ENCODE measurements at regions not wholly inside any gene's neighbourhood (a gene's known extent, or its start where the extent isn't known, plus 50 kb on each side); places are given as distances from the start of the nearest gene placed in this dataset.

DNA sequence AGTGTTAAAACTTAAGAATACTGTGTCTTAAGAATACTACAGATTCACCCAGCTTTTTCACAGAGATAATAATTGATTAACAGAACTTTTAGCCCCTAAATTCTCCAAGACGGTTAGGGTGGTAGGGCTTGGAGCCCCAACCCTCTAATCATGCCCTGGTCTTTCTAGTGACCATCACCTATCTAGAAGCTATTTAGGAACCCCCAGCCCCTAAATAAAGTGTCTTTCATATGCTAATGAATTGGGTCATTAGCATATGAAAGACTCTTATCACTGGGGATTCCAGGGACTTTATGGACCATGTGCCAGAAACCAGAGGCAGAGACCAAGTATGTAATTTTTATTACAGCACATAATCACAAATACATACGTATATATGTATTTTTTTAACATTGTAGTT lies 999.7 kb upstream of the RAG2 start:
- ChIA-PET POLR2A (no interaction called here), CTCF (no interaction called here)
- Mint-ChIP-seq H3K4me3 (no peak overlapping the region), H3K9me3 (ENCODE audit: low read depth) (peaks cover 8% of the 10 kb centered on the region), H3K27me3 (no peaks in the 10 kb centered on the region), H3K27ac (no peak overlapping the region), H3K36me3 (ENCODE audit: low read depth) (no peaks in the 10 kb centered on the region), H3K4me1 (no peaks in the 10 kb centered on the region)
- no peak for DNase-seq
- ATAC-seq = no peak
- intact Hi-C loops (cut with DNase I, micrococcal nuclease) = no loop called here

DNA sequence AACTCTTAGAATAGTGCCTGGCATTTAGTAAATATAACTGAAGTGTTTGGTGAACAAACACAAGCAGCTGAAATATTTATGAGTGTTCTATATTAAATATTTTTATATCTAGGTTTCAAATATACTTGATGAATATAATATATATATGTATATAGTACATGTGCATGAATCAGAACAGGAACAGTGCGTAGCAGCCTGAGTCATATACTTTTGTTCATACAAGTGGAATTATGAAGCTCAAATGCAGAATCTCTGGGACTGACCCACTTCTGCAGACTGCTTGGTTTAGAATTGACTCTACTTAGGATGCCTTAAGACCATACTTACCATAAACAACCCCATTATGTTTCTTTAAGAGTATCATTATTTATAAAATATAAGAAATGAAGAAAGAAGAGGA lies 997.8 kb upstream of the RAG2 start:
- Mint-ChIP-seq H3K4me3 (no peak overlapping the region), H3K27ac (no peak overlapping the region), H3K27me3 (no peaks in the 10 kb centered on the region), H3K36me3 (ENCODE audit: low read depth) (no peaks in the 10 kb centered on the region), H3K9me3 (ENCODE audit: low read depth) (peaks cover 2% of the 10 kb centered on the region), H3K4me1 (no peaks in the 10 kb centered on the region)
- ChIA-PET CTCF (no interaction called here), POLR2A (no interaction called here)
- DNase-seq (no peak), ATAC-seq (no peak)
- intact Hi-C loops (cut with DNase I, micrococcal nuclease) = no loop called here

DNA sequence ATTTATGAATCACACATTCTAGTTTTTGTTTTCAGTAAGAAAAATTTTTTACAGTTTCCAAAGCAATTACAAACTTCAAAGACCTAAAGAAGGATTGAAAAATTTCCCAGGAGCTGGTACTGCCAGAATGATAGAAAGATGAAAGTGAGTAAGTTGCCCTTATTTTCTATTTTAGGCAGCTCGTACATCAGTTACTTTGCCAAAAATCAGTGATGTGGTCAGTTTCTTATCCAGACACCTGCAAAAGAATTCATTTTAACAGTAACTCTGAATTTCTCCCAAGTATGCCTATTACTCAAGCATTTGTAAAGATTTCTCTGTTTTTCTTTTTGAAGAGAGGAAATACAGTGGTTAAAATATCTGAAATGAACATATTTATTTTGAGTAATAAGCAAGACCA lies 976.3 kb upstream of the RAG2 start:
- peaks cover 14% of the 10 kb centered on the region for H3K9me3 Mint-ChIP-seq (ENCODE audit: low read depth)
- no peaks in the 10 kb centered on the region for H3K36me3 Mint-ChIP-seq (ENCODE audit: low read depth)
- no peak overlapping the region for H3K4me3 Mint-ChIP-seq
- no peak for DNase-seq
- CTCF ChIA-PET = no interaction called here
- H3K4me1 Mint-ChIP-seq = no peaks in the 10 kb centered on the region
- H3K27ac Mint-ChIP-seq = no peak overlapping the region
- intact Hi-C loops (cut with DNase I, micrococcal nuclease) = no loop called here
- ATAC-seq = no peak
- H3K27me3 Mint-ChIP-seq = no peaks in the 10 kb centered on the region
- POLR2A ChIA-PET = no interaction called here

DNA sequence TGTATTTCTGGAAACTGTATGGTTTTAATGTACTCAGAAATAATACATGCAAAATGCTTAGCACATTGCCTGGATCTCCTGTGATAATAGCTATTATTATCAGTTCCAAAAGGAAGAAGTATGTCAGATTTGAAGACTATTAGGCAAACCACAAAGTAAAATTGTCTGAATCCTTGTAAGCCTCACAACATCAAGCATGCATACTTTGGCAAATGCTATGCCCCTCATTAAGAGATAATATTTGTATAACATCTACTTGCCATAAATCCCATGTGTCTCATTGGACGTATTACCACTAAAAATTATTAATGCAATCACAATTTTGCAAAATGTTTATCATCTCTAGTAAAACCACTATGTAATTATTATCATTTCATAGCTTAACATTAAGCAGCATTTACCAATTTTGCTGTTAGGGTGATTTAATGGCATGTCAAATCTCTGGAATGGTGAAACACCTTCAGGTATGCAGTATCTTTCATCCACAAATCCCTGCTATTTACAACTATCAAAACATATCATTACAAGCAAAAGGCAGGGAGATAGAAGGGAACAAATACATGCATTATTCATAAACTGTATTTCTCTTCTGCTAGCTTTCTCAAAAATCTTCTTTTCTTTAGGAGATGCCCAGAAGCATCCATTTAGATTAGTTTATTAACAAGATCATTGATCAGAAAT lies 974.6 kb upstream of the RAG2 start:
- ATAC-seq = no peak
- CTCF ChIA-PET = no interaction called here
- POLR2A ChIA-PET = no interaction called here
- H3K9me3 Mint-ChIP-seq (ENCODE audit: low read depth) = peaks cover 11% of the 10 kb centered on the region
- intact Hi-C loops (cut with DNase I, micrococcal nuclease) = no loop called here
- DNase-seq = no peak
- H3K4me1 Mint-ChIP-seq = no peaks in the 10 kb centered on the region
- no peaks in the 10 kb centered on the region for H3K36me3 Mint-ChIP-seq (ENCODE audit: low read depth)
- no peaks in the 10 kb centered on the region for H3K27me3 Mint-ChIP-seq
- no peak overlapping the region for H3K4me3 Mint-ChIP-seq
- no peak overlapping the region for H3K27ac Mint-ChIP-seq

DNA sequence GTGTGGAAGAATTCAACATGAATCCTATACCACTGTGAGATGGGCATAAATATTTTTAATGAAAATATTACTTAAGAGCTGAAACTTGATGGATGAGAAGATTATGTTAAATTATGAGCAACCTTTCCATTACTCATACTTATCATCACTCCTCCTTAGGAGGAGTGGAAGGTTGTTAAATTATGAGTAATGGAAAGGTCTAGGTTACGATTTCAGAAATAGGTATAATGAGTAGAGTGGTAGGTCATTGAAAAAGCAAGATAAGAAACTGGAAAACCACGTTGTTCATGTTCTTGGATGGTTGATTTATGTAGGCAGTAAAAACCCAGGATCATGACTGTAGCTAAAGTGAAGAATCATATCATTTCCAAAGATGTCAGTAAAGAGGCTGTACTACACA lies 973.2 kb upstream of the RAG2 start:
- POLR2A ChIA-PET = no interaction called here
- Mint-ChIP-seq H3K4me1 (no peaks in the 10 kb centered on the region), H3K27me3 (no peaks in the 10 kb centered on the region), H3K36me3 (ENCODE audit: low read depth) (no peaks in the 10 kb centered on the region), H3K9me3 (ENCODE audit: low read depth) (peaks cover 11% of the 10 kb centered on the region), H3K27ac (no peak overlapping the region), H3K4me3 (no peak overlapping the region)
- CTCF ChIA-PET = no interaction called here
- ATAC-seq (no peak), DNase-seq (no peak)
- intact Hi-C loops (cut with DNase I, micrococcal nuclease) = no loop called here

DNA sequence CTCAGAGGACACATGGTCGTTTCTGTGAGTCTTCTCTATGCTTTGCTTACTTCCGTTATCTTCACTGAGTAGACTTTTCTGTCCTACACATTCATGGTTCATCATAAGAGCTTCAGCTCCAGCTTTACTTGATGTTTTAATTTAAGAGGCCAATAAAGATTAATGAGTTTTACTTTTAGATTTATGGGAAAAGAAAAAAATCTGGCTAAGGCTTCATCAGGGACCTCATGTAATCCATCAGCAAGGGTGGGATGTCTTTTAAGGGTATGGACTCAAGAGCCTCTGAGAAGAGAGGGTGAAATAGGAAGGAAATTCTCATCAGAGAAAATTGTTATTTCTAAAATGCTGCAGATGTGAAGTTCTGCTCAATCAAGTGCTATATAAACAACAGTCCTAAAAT lies 963.0 kb upstream of the RAG2 start:
- H3K4me1 Mint-ChIP-seq = no peaks in the 10 kb centered on the region
- H3K9me3 Mint-ChIP-seq (ENCODE audit: low read depth) = no peaks in the 10 kb centered on the region
- no peak overlapping the region for H3K27ac Mint-ChIP-seq
- DNase-seq = no peak
- ChIA-PET CTCF (no interaction called here), POLR2A (no interaction called here)
- H3K4me3 Mint-ChIP-seq = no peak overlapping the region
- no peak for ATAC-seq
- intact Hi-C loops (cut with DNase I, micrococcal nuclease) = no loop called here
- no peaks in the 10 kb centered on the region for H3K27me3 Mint-ChIP-seq
- H3K36me3 Mint-ChIP-seq (ENCODE audit: low read depth) = no peaks in the 10 kb centered on the region

DNA sequence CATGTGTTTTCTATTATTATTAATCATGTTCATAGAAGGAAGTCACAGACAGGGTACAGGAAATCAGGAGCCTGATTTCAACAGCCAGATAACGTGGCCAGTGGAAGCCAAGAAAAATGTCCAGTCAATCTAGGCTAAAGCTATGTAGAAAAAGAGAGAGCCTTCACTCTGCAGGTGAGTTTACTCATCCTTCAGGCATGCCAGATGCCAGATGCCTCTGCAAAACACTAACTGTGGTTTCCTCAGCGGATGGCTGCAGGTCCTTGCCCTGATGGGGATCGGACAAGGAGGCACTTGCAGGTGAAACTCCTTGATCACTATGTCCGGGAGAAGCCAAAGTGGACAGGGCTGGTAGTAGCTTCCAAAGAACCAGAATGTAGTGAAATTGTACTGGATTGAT lies 962.3 kb upstream of the RAG2 start:
- no peaks in the 10 kb centered on the region for H3K27me3 Mint-ChIP-seq
- H3K4me3 Mint-ChIP-seq = no peak overlapping the region
- H3K36me3 Mint-ChIP-seq (ENCODE audit: low read depth) = no peaks in the 10 kb centered on the region
- ATAC-seq (no peak), DNase-seq (no peak)
- intact Hi-C loops (cut with DNase I, micrococcal nuclease) = no loop called here
- H3K27ac Mint-ChIP-seq = no peak overlapping the region
- no peaks in the 10 kb centered on the region for H3K9me3 Mint-ChIP-seq (ENCODE audit: low read depth)
- CTCF ChIA-PET = no interaction called here
- POLR2A ChIA-PET = interaction anchor here (0.6 kb wide), 1 partner anchor 258 kb away, joined by 3 read pairs; no protein-coding TSS in a partner anchor
- no peaks in the 10 kb centered on the region for H3K4me1 Mint-ChIP-seq

DNA sequence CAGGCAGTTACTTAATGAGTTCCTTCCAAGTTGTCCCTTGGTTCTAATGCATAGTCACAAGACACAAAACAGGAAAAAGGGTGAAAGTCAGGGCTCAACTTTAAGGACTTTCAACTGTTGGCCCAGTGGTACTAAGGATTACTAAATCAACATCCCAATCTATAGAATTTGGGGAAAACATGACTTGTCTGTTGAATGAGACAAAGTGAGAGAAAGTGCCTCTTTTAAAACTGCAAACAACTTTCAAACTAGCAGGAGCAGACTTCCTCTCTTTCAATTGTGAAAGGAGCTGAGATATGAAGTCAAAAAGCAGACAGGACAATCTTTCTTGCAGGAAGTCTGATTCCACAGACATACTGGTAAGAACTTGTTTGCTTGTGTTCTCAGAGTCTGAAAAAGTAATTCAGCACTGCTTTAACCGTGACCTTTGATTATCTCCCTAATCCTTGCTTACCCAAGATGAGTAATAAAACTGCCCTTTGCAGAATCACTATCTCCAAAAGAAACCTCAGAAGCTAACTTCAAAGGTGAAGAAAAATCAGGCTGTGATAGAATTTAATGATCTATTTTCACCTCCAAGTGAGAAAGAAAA lies 960.7 kb upstream of the RAG2 start:
- H3K36me3 Mint-ChIP-seq (ENCODE audit: low read depth) = no peaks in the 10 kb centered on the region
- CTCF ChIA-PET = no interaction called here
- H3K4me1 Mint-ChIP-seq = no peaks in the 10 kb centered on the region
- DNase-seq (no peak), ATAC-seq (no peak)
- intact Hi-C loops (cut with DNase I, micrococcal nuclease) = no loop called here
- POLR2A ChIA-PET = no interaction called here
- H3K4me3 Mint-ChIP-seq = no peak overlapping the region
- no peak overlapping the region for H3K27ac Mint-ChIP-seq
- H3K27me3 Mint-ChIP-seq = no peaks in the 10 kb centered on the region
- no peaks in the 10 kb centered on the region for H3K9me3 Mint-ChIP-seq (ENCODE audit: low read depth)

DNA sequence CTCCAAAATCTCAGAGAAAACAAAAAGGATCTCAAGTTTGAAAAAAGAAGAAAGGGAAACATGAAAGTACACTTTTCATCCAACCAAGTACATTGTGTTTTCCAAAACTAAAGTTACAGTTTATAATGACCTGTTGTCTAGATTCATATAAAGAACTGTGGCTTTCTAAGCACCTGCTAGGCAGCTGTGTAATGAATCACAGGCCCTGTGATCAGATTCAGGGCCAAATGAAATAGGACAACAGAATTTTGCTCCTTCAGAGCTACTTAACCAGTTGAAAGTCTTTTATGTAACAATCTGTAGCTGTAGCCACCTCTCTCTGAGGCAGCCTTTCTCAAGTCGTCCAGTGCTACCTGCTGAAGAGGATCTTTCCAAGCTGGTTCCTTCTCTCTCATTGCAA lies 960.0 kb upstream of the RAG2 start:
- Mint-ChIP-seq H3K36me3 (ENCODE audit: low read depth) (no peaks in the 10 kb centered on the region), H3K27me3 (no peaks in the 10 kb centered on the region), H3K4me3 (no peak overlapping the region), H3K9me3 (ENCODE audit: low read depth) (no peaks in the 10 kb centered on the region), H3K4me1 (no peaks in the 10 kb centered on the region), H3K27ac (no peak overlapping the region)
- ATAC-seq (no peak), DNase-seq (no peak)
- ChIA-PET CTCF (no interaction called here), POLR2A (no interaction called here)
- intact Hi-C loops (cut with DNase I, micrococcal nuclease) = no loop called here

DNA sequence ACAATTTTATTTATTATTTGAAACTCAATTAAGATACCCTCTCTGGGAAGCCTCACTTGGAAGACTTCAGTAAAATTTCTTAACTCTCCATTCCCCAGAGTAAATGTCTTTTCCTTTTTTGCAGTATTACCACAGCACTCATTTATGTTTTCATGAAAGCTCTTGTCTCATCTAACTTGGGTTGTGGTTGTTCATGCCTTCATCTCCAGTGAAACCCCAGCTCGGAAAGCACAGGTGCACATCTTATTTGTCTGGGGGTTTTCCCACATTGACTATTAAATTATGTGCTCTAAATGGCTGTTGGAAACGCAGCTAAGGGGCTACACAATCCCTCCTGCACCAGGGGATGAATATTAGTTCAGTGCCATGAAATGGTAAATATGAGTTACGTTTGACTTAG lies 954.2 kb upstream of the RAG2 start:
- Mint-ChIP-seq H3K9me3 (ENCODE audit: low read depth) (peaks cover 2% of the 10 kb centered on the region), H3K4me3 (no peak overlapping the region), H3K36me3 (ENCODE audit: low read depth) (no peaks in the 10 kb centered on the region), H3K27me3 (no peaks in the 10 kb centered on the region), H3K27ac (no peak overlapping the region), H3K4me1 (no peaks in the 10 kb centered on the region)
- POLR2A ChIA-PET = no interaction called here
- intact Hi-C loops (cut with DNase I, micrococcal nuclease) = no loop called here
- DNase-seq (no peak), ATAC-seq (no peak)
- CTCF ChIA-PET = no interaction called here

DNA sequence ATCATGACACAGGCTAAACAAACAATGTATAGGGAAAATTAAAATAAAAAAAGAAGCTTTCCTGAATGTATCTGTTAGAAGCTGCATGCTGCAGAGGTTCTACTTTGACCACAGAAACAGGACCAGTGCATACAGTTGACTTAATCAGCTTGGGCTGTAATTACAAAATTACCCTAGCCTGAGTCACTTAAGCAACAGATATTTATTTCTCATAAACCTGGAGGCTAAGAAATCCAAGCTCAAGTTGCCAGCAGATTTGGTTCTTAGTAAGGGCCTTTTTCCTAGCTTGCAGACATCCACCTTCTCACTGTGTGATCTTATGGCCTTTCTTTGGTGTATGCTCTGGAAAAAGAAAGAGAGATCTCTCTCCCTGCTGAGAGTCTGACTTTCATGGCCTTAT lies 946.5 kb upstream of the RAG2 start:
- H3K9me3 Mint-ChIP-seq (ENCODE audit: low read depth) = peaks cover 14% of the 10 kb centered on the region
- no peak overlapping the region for H3K27ac Mint-ChIP-seq
- CTCF ChIA-PET = no interaction called here

DNA sequence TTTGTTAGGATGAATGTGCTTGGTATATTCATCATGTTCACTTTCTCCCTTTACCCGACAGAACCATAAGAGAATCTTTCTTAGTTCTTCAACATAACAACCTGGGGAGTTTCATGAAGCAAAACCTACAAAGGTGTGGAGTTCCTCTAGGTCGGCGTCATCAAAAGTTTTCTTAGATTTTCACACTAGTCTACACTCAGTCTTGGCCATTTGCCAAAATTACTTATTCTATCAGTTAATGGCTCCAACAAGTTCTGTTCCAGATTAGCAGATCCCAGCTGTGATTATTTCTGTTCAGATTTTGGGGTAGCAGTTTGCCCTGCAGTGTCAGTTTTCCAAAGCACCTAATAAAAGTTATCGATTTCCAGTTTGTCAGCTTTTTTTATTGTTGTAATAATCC lies 935.8 kb upstream of the RAG2 start:
- Mint-ChIP-seq H3K27ac (no peak overlapping the region), H3K4me1 (no peaks in the 10 kb centered on the region), H3K4me3 (no peak overlapping the region), H3K27me3 (no peaks in the 10 kb centered on the region), H3K36me3 (ENCODE audit: low read depth) (no peaks in the 10 kb centered on the region), H3K9me3 (ENCODE audit: low read depth) (peaks cover 10% of the 10 kb centered on the region)
- DNase-seq (no peak), ATAC-seq (no peak)
- CTCF ChIA-PET = no interaction called here
- POLR2A ChIA-PET = no interaction called here
- intact Hi-C loops (cut with DNase I, micrococcal nuclease) = no loop called here

More for the DNA sequence above, 946.5 kb upstream of the RAG2 start:
- POLR2A ChIA-PET = no interaction called here
- ATAC-seq (no peak), DNase-seq (no peak)
- H3K36me3 Mint-ChIP-seq (ENCODE audit: low read depth) = no peaks in the 10 kb centered on the region
- intact Hi-C loops (cut with DNase I, micrococcal nuclease) = no loop called here
- H3K4me3 Mint-ChIP-seq = no peak overlapping the region
- no peaks in the 10 kb centered on the region for H3K4me1 Mint-ChIP-seq
- no peaks in the 10 kb centered on the region for H3K27me3 Mint-ChIP-seq

DNA sequence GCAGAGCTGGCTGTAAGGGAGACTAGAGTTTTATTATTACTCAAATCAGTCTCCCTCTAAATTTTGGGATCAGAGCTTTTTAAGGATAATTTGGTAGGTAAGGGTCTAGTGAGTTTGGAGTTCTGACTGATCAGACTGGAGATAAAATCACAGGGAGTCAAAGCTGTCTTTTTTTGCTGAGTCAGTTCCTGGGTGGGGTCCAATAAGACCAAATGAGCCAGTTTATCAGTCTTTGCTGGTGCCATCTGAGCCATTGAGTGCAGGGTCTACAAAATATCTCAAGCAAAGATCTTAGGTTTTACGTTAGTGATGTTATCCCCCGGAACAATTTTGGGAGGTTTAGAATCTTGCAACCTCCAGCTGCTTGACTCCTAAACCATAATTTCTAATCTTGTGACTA lies 935.1 kb upstream of the RAG2 start:
- CTCF ChIA-PET = no interaction called here
- intact Hi-C loops (cut with DNase I, micrococcal nuclease) = no loop called here
- Mint-ChIP-seq H3K9me3 (ENCODE audit: low read depth) (peaks cover 16% of the 10 kb centered on the region), H3K4me1 (no peaks in the 10 kb centered on the region), H3K27ac (no peak overlapping the region), H3K36me3 (ENCODE audit: low read depth) (no peaks in the 10 kb centered on the region), H3K27me3 (no peaks in the 10 kb centered on the region), H3K4me3 (no peak overlapping the region)
- ATAC-seq = no peak
- POLR2A ChIA-PET = no interaction called here
- DNase-seq = no peak
